GM12865 (cell line): ENCODE measurements at regions not wholly inside any gene's neighbourhood (a gene's known extent, or its start where the extent isn't known, plus 50 kb on each side); places are given as distances from the start of the nearest gene placed in this dataset.

Source experiments
- DNase-seq: peaks from one replicate; pipeline ENCODE4 v3.0.0; 2010; ENCODE audit warnings: low read depth
- H3K4me3 ChIP-seq: 2 replicates; pipeline ENCODE4 v1.5.1; 2011; ENCODE audit warnings: mild to moderate bottlenecking, low read depth, low read length, control low read depth
- CTCF ChIP-seq: IDR thresholded peaks from 2 replicates; pipeline ENCODE4 v1.5.1; 2011; ENCODE audit warnings: low read length, control low read depth, low read depth, inconsistent platforms; ENCODE audit not compliant: insufficient read depth; ENCODE audit errors: missing control alignments

GRCh38 chr2:224181534-224182155, 142.6 kb upstream of the SERPINE2 start:
- no peak overlapping the region for H3K4me3 ChIP-seq
- no peak for TF ChIP-seq CTCF
- no peak for DNase-seq

GRCh38 chr2:224180810-224181209, 141.7 kb upstream of the SERPINE2 start:
- no peak overlapping the region for H3K4me3 ChIP-seq
- DNase-seq: no peak
- no peak for TF ChIP-seq CTCF

DNA sequence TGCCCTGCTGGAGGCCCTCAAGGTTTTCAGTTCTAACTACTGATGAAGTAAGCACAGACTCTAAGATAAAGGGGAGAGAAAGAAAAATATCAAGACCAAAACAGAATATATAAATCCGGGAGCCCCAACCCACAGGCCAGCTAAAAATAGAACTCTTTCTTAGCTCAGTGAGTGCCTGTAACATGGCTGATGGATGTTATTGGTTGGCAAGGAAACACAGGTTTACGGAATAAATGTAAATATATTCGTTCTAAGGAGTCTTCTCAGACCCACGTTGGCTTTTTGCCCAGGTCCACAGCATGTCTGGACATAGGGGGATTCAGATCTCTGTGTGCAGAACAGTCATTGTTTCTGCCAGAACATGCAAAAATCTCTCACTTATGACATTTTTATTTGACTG, 139.0 kb upstream of the SERPINE2 start:
- no peak overlapping the region for H3K4me3 ChIP-seq
- no peak for TF ChIP-seq CTCF
- no peak for DNase-seq

DNA sequence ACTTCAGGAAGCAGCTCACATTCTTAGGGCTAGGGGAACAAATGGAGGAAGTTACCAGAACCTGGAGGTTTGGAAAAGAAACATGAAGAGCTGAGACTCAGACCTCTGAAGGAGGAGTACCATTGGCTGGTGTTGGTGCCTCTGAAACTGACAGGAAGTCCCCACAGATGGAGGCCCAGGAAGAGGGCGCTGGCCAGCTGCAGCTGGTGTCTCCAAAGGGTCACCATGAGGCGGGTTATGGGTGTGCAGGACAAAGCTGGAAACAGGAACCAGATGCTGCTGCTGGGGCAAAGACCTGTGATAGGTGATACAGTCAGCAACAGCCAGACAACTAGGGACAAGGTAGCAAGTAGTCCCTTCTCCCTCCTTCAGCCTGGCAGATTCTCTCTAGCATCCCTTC, 136.5 kb upstream of the SERPINE2 start:
- no peak for TF ChIP-seq CTCF
- no peak overlapping the region for H3K4me3 ChIP-seq
- DNase-seq: no peak

- no peak for TF ChIP-seq CTCF
- no peak overlapping the region for H3K4me3 ChIP-seq
- DNase-seq: no peak
These were observed 135.9 kb upstream of the SERPINE2 start for GRCh38 chr2:224174990-224175389.

- no peak overlapping the region for H3K4me3 ChIP-seq
- no peak for TF ChIP-seq CTCF
- no peak for DNase-seq
These were observed 135.4 kb upstream of the SERPINE2 start for GRCh38 chr2:224174521-224174920.

- H3K4me3 ChIP-seq: no peak overlapping the region
- no peak for DNase-seq
- TF ChIP-seq CTCF: no peak
These were observed 134.8 kb upstream of the SERPINE2 start for GRCh38 chr2:224173933-224174332.
